ENCODE measurements at regions not wholly inside any gene's neighbourhood (a gene's known extent, or its start where the extent isn't known, plus 50 kb on each side); places are given as distances from the start of the nearest gene placed in this dataset.
"Not testable (repeated sequence)": the region's sequence is repeated elsewhere in the genome, so short reads cannot be mapped to it uniquely, and the experiment has no call there.

DNA sequence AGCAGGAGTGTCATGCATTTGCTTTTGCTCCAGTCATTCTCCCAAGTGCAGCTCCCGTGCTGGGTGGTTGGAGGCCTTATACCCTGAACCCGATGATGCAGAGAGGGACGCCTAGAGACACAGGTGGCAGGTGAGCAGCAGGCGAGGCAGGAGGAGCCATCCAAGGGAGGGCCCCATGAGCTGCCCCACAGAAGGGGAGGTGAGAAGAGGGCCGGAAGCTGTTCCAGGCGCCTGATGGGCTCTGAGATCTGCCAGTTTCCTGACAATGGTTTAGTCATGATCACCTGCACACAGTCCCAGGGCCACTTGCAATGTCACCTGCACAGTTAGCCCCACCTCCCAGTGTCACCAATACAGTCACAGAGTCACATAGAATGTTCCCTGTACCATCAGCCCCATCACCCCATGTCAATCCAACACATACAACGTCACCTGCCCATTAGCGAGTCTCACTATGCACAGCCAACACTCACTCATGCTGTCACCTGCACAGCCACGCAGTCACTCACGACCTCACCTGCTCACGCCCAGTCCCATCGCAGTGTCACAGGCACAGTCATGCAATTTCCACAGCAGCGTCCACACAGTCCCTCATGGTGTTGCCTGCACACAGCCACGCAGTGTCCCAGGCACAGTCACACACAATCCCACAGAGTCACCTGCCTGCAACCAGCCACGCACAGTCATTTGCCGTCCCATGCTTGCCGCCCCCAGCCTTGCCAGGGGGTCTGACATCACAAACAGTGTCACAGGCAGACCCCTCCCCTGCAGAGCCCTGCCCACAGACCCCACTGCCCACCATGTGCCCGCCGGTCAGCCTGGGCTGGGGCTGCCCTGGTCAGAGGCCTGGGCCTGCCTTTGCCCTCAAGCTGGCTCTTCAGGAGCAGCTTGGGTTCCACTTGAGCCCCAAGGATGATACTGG is 113.4 kb downstream of the LHX2 start:
- H3K4me3 ChIP-seq (ENCODE audit: low read depth in 1 of 5, low read length in 5 of 5) = no peak overlapping the region
- no peaks in the 10 kb centered on the region for H3K36me3 ChIP-seq (ENCODE audit: control insufficient read depth in 5 of 5, insufficient read depth in 5 of 5, low read length in 5 of 5)
- no peak overlapping the region for H3K27ac ChIP-seq (ENCODE audit: low read depth, low read length)
- H3K9me3 ChIP-seq (ENCODE audit: control insufficient read depth in 5 of 5, low read length in 5 of 5) = peaks cover 2 to 11% (median 7%) of the 10 kb centered on the region in 5 donors
- H3K27me3 ChIP-seq (ENCODE audit: control insufficient read depth in 5 of 5, insufficient read depth in 4 of 5, low read length in 5 of 5) = peaks cover 0 to 4% (median 0%) of the 10 kb centered on the region in 5 donors
- H3K4me1 ChIP-seq (ENCODE audit: control insufficient read depth in 5 of 5, insufficient read depth in 5 of 5, low read length in 5 of 5) = peaks cover 0 to 13% (median 0%) of the 10 kb centered on the region in 5 donors
- no peak overlapping the region for H3K9ac ChIP-seq (ENCODE audit: low read length in 5 of 5)

DNA sequence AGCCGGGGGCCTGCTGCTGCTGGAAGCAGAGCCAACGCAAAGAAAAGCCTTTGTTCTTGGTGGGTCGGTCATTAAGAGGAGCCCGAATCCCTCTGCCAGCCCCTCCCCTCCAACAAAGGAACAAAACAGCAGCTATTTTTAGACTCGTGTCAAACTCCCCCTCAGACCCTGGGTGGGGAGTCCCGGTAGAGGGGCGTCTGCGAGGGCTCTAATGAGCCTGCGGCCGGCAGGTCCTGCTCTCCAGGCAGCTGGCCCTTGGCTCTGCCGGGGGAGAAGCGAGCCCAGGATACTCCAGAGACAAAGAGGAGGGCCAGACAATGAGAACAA is 114.0 kb downstream of the LHX2 start:
- Histone ChIP-seq H3K9ac (ENCODE audit: low read length in 5 of 5) (no peak overlapping the region), H3K27ac (ENCODE audit: low read depth, low read length) (no peak overlapping the region), H3K4me1 (ENCODE audit: control insufficient read depth in 5 of 5, insufficient read depth in 5 of 5, low read length in 5 of 5) (peaks cover 0 to 19% (median 5%) of the 10 kb centered on the region in 5 donors), H3K27me3 (ENCODE audit: control insufficient read depth in 5 of 5, insufficient read depth in 4 of 5, low read length in 5 of 5) (peaks cover 0 to 4% (median 0%) of the 10 kb centered on the region in 5 donors), H3K36me3 (ENCODE audit: control insufficient read depth in 5 of 5, insufficient read depth in 5 of 5, low read length in 5 of 5) (no peaks in the 10 kb centered on the region), H3K4me3 (ENCODE audit: low read depth in 1 of 5, low read length in 5 of 5) (no peak overlapping the region), H3K9me3 (ENCODE audit: control insufficient read depth in 5 of 5, low read length in 5 of 5) (peaks cover 2 to 11% (median 7%) of the 10 kb centered on the region in 5 donors)

DNA sequence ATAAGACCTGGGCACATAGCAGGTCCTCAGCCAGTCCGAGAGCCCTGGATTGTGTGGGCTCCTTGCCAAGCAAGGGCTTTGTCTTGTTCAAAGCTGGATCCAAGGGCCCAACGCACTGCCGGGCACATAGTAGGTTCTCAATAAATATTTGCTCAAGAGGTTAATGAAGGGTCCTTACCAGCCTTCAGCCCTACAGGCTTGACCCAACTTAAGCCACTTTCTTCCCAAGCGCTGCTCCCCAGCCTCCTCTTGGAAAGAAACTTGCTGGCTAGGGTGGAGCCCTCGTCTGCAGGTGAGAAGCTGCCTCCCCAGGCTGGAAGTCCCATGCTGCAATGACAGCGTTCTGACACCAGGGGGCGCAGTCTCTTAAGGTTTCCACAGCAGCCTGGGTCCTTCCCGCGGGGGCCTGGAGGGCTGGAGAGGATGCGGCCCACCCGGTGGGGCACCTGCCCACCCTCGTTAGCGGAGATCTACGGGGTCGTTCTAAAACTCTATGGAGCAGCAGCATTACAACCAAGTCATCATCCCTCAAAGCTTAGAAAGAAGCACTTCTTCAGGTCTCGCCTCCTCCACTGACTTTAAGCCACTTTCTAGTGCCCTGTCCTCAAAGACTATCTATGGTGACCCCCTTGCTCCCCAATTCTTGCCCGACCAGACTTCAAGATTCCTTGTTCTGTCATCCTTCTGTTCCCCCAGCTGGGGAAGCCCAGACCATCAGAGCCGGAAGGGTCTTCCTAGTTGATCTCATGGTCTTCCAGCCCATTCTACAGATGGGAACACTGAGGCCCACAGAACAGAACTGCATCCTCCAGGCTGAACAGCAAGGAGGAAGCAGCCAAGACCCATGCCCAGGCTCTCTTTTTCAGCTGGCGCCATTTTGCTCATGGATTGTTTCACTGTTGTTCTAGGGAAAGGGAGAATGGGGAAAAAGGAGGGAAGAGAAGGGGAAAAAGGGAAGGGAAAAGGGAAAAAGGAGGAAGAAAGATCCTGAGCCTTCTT is 115.4 kb downstream of the LHX2 start:
- no peaks in the 10 kb centered on the region for H3K36me3 ChIP-seq (ENCODE audit: control insufficient read depth in 5 of 5, insufficient read depth in 5 of 5, low read length in 5 of 5)
- peaks cover 0 to 4% (median 0%) of the 10 kb centered on the region in 5 donors for H3K27me3 ChIP-seq (ENCODE audit: control insufficient read depth in 5 of 5, insufficient read depth in 4 of 5, low read length in 5 of 5)
- H3K9ac ChIP-seq (ENCODE audit: low read length in 5 of 5) = no peak overlapping the region
- peaks cover 0 to 31% (median 16%) of the 10 kb centered on the region in 5 donors for H3K4me1 ChIP-seq (ENCODE audit: control insufficient read depth in 5 of 5, insufficient read depth in 5 of 5, low read length in 5 of 5)
- H3K9me3 ChIP-seq (ENCODE audit: control insufficient read depth in 5 of 5, low read length in 5 of 5) = peaks cover 1 to 6% (median 2%) of the 10 kb centered on the region in 5 donors
- no peak overlapping the region for H3K4me3 ChIP-seq (ENCODE audit: low read depth in 1 of 5, low read length in 5 of 5)
- H3K27ac ChIP-seq (ENCODE audit: low read depth, low read length) = no peak overlapping the region

DNA sequence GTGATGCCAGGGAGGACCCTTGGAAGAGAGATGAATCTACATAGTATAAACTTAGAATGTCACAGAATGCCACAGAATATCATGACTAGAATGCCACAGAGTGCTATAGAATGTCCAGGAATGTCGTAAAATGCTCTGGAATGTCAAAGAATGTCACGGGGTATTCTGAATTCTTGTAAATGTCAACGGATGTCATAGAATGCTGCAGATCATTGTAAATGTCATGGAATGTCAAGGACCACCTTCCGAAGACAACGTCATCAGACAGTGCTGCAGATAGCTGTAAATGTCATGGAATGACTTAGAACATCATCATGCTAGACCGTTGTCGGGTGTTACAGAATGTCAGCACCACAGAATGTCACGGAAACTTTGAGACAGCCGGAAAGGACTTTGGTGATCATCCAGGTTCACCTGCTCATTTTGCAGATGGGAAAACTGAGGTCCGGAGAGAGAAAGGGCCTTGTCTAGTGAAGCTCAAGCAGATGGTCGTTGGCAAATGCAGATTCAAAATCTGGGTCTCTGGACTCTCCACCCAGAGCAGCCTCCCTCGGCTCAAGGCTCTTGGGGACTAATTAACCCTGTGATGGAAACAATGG is 117.1 kb downstream of the LHX2 start:
- H3K4me3 ChIP-seq (ENCODE audit: low read depth in 1 of 5, low read length in 5 of 5) = no peak overlapping the region
- H3K9ac ChIP-seq (ENCODE audit: low read length in 5 of 5) = no peak overlapping the region
- no peaks in the 10 kb centered on the region for H3K9me3 ChIP-seq (ENCODE audit: control insufficient read depth in 5 of 5, low read length in 5 of 5)
- H3K27ac ChIP-seq (ENCODE audit: low read depth, low read length) = no peak overlapping the region
- peaks cover 0 to 27% (median 16%) of the 10 kb centered on the region in 5 donors for H3K4me1 ChIP-seq (ENCODE audit: control insufficient read depth in 5 of 5, insufficient read depth in 5 of 5, low read length in 5 of 5)
- no peaks in the 10 kb centered on the region for H3K36me3 ChIP-seq (ENCODE audit: control insufficient read depth in 5 of 5, insufficient read depth in 5 of 5, low read length in 5 of 5)
- H3K27me3 ChIP-seq (ENCODE audit: control insufficient read depth in 5 of 5, insufficient read depth in 4 of 5, low read length in 5 of 5) = peaks cover 0 to 4% (median 0%) of the 10 kb centered on the region in 5 donors

DNA sequence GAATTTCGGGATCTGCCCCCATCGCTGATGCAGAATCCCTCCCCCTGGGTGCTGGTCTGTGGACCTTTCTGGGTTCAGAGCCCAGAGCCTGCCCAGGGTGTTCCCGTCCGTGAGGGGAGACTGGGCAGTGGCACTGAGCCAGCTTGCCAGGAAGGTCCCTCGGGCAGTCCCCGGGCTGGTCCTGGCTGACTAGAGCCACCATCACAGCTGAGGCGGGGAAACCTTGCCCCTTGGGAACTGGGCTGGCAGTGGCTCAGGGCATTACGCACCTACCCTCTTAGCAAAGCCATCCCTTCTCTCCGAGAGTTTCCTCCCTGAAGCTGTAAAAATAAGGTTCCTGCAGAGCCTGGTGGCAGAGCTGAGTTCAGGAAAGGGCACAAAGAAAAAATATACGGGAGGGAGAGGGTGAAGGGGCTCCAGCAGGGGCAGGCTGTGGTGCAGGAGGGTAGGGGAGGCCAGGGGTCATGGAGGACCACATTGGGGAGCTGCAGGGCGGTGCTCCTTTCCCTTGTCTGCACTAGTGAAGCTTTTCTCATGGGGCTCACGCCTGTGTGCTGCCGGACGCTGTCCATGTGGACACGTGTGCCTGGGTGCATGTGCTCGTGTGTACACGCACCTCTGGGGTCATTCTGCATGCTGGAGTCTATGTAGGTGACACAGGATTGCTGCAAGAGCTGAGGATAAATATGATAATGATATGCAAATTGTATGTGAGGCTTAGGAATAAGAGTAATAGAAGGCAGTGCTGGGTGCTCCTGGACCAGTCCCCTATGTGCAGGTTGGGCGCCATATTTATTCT is 118.9 kb downstream of the LHX2 start:
- Histone ChIP-seq H3K4me1 (ENCODE audit: control insufficient read depth in 5 of 5, insufficient read depth in 5 of 5, low read length in 5 of 5) (peaks cover 0 to 19% (median 16%) of the 10 kb centered on the region in 5 donors), H3K4me3 (ENCODE audit: low read depth in 1 of 5, low read length in 5 of 5) (no peak overlapping the region), H3K27me3 (ENCODE audit: control insufficient read depth in 5 of 5, insufficient read depth in 4 of 5, low read length in 5 of 5) (no peaks in the 10 kb centered on the region), H3K27ac (ENCODE audit: low read depth, low read length) (no peak overlapping the region), H3K36me3 (ENCODE audit: control insufficient read depth in 5 of 5, insufficient read depth in 5 of 5, low read length in 5 of 5) (no peaks in the 10 kb centered on the region), H3K9me3 (ENCODE audit: control insufficient read depth in 5 of 5, low read length in 5 of 5) (no peaks in the 10 kb centered on the region), H3K9ac (ENCODE audit: low read length in 5 of 5) (no peak overlapping the region)

DNA sequence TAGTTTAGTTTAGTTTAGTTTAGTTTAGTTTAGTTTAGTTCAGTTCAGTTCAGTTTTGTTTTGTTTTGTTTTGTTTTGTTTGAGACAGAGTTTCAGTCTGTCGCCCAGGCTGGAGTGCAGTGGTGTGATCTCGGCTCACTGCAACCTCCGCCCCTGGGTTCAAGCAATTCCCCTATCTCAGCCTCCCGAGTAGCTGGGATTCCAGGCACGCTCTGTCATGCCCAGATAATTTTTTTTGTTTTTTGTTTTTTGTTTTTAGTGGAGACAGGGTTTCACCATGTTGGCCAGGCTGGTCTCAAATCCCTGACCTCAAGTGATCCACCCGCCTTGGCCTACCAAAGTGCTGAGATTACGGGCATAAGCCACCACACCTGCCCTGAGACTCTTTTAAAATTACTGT is 120.0 kb downstream of the LHX2 start:
- not testable (repeated sequence) for H3K9me3 ChIP-seq (ENCODE audit: control insufficient read depth in 5 of 5, low read length in 5 of 5); H3K4me3 ChIP-seq (ENCODE audit: low read depth in 1 of 5, low read length in 5 of 5); H3K27me3 ChIP-seq (ENCODE audit: control insufficient read depth in 5 of 5, insufficient read depth in 4 of 5, low read length in 5 of 5); H3K9ac ChIP-seq (ENCODE audit: low read length in 5 of 5); H3K27ac ChIP-seq (ENCODE audit: low read depth, low read length); H3K36me3 ChIP-seq (ENCODE audit: control insufficient read depth in 5 of 5, insufficient read depth in 5 of 5, low read length in 5 of 5)
- peaks cover 0 to 19% (median 16%) of the 10 kb centered on the region in 5 donors for H3K4me1 ChIP-seq (ENCODE audit: control insufficient read depth in 5 of 5, insufficient read depth in 5 of 5, low read length in 5 of 5)

DNA sequence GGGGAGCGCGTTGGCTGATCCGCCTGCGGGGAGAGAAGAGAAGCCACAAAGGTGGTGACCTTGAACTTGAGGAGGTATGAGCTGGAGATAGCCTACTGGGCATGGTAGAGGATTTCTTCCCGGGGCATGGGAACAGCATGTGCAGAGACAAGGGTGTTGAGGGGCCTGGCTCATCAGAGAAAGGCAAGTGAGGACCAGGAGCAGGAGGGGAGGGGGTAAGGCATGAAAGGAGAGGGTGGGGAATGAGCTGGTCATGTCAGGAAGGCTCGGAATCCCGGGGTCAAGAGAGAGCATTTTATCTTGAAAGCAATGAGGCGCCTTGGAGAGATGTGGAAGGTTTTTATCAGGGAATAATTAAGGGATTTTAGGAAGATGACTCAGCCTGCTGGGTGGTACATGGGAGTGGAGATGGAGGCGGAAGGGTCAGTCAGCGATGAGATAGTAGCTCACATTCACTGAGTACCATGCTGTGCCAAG is 121.1 kb downstream of the LHX2 start:
- Histone ChIP-seq H3K4me1 (ENCODE audit: control insufficient read depth in 5 of 5, insufficient read depth in 5 of 5, low read length in 5 of 5) (peaks cover 0 to 29% (median 27%) of the 10 kb centered on the region in 5 donors), H3K9me3 (ENCODE audit: control insufficient read depth in 5 of 5, low read length in 5 of 5) (no peaks in the 10 kb centered on the region), H3K27ac (ENCODE audit: low read depth, low read length) (no peak overlapping the region), H3K4me3 (ENCODE audit: low read depth in 1 of 5, low read length in 5 of 5) (no peak overlapping the region), H3K36me3 (ENCODE audit: control insufficient read depth in 5 of 5, insufficient read depth in 5 of 5, low read length in 5 of 5) (no peaks in the 10 kb centered on the region), H3K27me3 (ENCODE audit: control insufficient read depth in 5 of 5, insufficient read depth in 4 of 5, low read length in 5 of 5) (no peaks in the 10 kb centered on the region), H3K9ac (ENCODE audit: low read length in 5 of 5) (no peak overlapping the region)

DNA sequence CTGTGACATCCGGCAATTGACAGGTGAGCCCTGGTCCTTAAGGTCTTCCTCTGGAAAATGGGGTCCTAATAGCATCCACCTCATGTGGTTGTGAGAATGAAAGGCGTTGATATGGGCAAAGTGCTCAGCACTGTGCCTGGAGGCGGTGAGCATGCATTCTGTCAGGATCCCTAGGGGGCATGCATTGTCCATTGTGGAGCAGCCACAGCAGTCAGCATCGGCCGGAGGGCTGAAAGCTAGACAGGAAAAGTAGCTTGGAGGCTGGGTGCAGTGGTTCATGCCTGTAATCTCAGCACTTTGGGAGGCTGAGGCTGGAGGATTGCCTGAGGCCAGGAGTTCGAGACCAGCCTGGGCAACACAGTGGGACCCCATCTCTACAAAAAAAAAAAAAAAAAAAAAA is 122.2 kb downstream of the LHX2 start:
- Histone ChIP-seq H3K4me1 (ENCODE audit: control insufficient read depth in 5 of 5, insufficient read depth in 5 of 5, low read length in 5 of 5) (peaks cover 0 to 38% (median 32%) of the 10 kb centered on the region in 5 donors), H3K9ac (ENCODE audit: low read length in 5 of 5) (no peak overlapping the region), H3K4me3 (ENCODE audit: low read depth in 1 of 5, low read length in 5 of 5) (no peak overlapping the region), H3K27me3 (ENCODE audit: control insufficient read depth in 5 of 5, insufficient read depth in 4 of 5, low read length in 5 of 5) (no peaks in the 10 kb centered on the region), H3K36me3 (ENCODE audit: control insufficient read depth in 5 of 5, insufficient read depth in 5 of 5, low read length in 5 of 5) (no peaks in the 10 kb centered on the region), H3K9me3 (ENCODE audit: control insufficient read depth in 5 of 5, low read length in 5 of 5) (no peaks in the 10 kb centered on the region), H3K27ac (ENCODE audit: low read depth, low read length) (no peak overlapping the region)

DNA sequence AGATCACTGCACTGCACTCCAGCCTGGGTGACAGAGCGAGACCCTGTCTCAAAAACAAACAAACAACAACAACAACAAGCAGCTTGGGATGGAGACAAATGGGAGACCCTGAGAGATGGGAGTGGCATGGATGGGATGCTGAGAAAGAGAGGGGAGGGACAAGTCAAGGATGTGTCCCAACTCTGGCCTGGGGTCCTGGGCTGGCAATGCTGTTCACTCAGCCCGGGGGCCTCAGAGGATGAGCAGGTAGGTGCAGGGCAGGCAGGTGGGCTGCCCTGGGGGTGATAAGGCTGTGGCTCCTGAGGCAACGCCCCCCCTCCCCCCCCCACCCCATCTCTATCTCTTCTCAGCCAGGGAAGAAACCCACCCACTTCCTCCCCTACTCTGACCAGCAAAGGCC is 123.0 kb downstream of the LHX2 start:
- Histone ChIP-seq H3K36me3 (ENCODE audit: control insufficient read depth in 5 of 5, insufficient read depth in 5 of 5, low read length in 5 of 5) (no peaks in the 10 kb centered on the region), H3K9me3 (ENCODE audit: control insufficient read depth in 5 of 5, low read length in 5 of 5) (no peaks in the 10 kb centered on the region), H3K27me3 (ENCODE audit: control insufficient read depth in 5 of 5, insufficient read depth in 4 of 5, low read length in 5 of 5) (no peaks in the 10 kb centered on the region), H3K4me1 (ENCODE audit: control insufficient read depth in 5 of 5, insufficient read depth in 5 of 5, low read length in 5 of 5) (peaks cover 0 to 45% (median 35%) of the 10 kb centered on the region in 5 donors), H3K9ac (ENCODE audit: low read length in 5 of 5) (no peak overlapping the region), H3K4me3 (ENCODE audit: low read depth in 1 of 5, low read length in 5 of 5) (no peak overlapping the region), H3K27ac (ENCODE audit: low read depth, low read length) (no peak overlapping the region)
